AG09309 (cell line): ENCODE measurements at regions not wholly inside any gene's neighbourhood (a gene's known extent, or its start where the extent isn't known, plus 50 kb on each side); places are given as distances from the start of the nearest gene placed in this dataset.

ENCODE experiments used
- DNase-seq: peaks from one replicate; pipeline ENCODE4 v3.0.0-alpha.2; 2010; ENCODE audit warnings: low read depth
- H3K4me3 ChIP-seq: 2 replicates; pipeline ENCODE4 v1.5.1; 2011; ENCODE audit warnings: mild to moderate bottlenecking, low read depth, low read length, moderate library complexity; ENCODE audit not compliant: control insufficient read depth
- CTCF ChIP-seq: IDR thresholded peaks from 2 replicates; pipeline ENCODE4 v1.5.1; 2011; ENCODE audit warnings: mild to moderate bottlenecking, low read depth, low read length, inconsistent platforms; ENCODE audit not compliant: insufficient read depth, control insufficient read depth; ENCODE audit errors: missing control alignments

- H3K4me3 ChIP-seq, result no peak overlapping the region
- DNase-seq, result no peak
- TF ChIP-seq CTCF, result no peak
Measured at GRCh38 chr5:156170351-156170961, 156.5 kb upstream of the SGCD start.

DNA sequence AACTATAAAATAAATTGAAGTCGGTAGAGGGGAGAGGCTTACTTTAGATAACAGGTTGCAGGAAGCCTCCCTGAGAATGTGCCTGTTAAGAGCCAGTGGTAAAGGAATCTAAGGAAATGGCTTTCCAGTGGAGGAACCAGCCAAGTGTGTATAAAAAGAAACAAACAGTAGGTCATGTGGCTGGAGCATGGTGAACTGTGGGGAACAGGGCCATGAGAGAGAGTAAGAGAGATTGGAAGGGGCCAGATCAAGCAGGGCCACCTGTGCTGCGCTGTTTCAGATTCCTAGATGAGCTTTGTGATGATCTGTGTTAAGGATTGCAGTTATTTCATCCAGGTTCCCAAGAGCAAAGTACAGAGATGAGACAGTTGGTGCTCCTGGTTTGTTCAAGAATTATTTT lies 152.7 kb upstream of the SGCD start:
- no peak overlapping the region for H3K4me3 ChIP-seq
- TF ChIP-seq CTCF, result no peak
- no peak for DNase-seq

DNA sequence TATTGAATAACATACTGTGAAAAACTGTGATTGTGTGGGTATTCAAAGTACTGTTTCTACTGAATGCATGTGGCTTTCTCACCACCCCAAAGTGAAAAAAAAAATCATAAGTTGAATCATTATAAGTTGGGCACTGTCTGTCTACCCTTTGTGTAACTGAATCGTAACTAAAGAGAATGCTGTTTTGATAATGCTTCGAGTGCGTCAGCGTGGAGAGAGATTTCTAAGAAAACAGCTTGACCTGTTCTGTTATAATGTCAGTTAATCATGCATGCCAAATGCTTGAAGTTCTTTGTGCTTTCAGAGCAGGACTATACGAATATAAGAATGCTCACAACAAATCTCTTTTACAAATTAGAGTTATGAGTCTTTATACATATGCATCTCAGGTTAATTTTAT lies 148.8 kb upstream of the SGCD start:
- TF ChIP-seq CTCF, result no peak
- no peak for DNase-seq
- H3K4me3 ChIP-seq, result no peak overlapping the region

DNA sequence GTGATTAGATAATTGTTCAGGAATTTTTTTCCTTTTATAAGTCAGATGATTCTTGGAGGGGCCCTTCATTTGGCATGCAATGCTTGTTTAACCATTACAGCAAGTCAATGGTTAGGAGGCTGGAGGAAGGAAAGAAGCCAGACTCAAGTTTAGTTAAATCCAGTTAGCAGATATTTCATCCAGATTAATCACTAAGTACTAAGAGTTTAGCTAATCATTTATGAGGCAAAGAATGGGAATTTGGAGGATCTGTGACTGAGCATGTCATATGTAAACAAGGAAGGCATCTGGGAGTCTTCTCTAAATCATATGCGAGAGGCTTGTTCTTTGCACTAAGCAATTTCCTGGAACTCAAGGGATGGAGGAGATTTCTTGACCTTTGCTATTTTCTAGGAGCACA lies 145.3 kb upstream of the SGCD start:
- no peak for DNase-seq
- H3K4me3 ChIP-seq, result no peak overlapping the region
- no peak for TF ChIP-seq CTCF

DNA sequence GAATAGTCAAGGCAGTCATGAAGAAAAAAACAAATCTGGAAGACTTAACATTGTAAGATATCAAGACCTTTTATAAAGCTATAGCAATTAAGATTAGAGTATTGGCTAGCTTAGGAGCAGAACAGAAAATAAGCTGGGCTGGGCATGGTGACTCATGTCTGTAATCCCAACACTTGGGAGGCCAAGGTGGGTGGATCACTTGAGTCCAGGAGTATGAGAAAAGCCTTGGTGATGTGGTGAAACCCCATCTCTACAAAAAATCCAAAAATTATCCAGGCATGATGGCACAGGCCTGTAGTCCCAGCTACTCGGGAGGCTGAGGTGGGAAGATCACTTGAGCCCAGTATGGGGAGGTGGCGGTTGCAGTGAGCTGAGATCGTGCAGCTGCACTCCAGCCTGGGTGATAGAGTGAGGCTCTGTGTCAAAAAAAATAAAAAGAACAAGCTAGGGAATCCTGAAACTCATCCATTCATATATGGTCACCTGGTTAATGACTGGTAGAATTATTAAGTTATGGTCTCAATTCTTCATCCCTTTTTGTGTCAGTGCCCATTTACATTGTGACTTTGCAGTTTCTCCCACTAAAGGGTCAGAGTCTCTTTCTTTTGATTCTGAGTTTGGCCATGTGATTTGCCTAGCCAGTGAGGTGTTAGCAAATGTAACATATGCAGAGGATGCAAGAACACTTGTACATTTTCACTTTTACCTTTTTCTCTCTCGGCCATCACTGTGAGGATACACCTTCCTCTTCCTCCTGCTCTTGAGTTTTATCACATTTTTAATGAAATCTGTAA lies 144.6 kb upstream of the SGCD start:
- no peak overlapping the region for H3K4me3 ChIP-seq
- TF ChIP-seq CTCF, result no peak
- no peak for DNase-seq

DNA sequence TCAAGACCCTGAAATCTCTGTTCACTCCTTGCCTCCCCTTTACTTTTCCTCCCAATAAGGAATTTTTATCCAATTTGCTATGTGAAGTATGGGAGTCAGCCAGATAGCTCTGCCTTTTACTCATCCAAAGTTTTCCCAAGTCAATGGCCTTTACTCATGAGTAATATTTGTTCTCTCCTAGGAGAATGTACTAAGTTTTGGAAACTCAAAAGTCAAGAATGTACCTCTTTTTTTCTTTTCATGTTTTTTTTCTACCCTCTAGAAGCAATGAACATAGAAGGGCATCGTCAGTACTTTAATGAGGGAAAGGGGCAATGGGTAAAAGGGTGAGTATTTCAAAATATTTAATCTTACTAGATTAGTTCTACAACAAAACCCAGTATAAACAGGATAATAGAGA lies 140.2 kb upstream of the SGCD start:
- no peak for TF ChIP-seq CTCF
- DNase-seq, result peak; percentile 4

More for the DNA sequence above, 140.2 kb upstream of the SGCD start:
- no peak overlapping the region for H3K4me3 ChIP-seq
